ENCODE measurements at regions not wholly inside any gene's neighbourhood (a gene's known extent, or its start where the extent isn't known, plus 50 kb on each side); places are given as distances from the start of the nearest gene placed in this dataset.

GRCh38 chr6:44705596-44705995 is 318.1 kb downstream of the CDC5L start:
- TF ChIP-seq CTCF (conservative IDR thresholded peaks at IDR 0.05; ENCODE audit: low read depth, low read length), result no peak
- no peak overlapping the region for H3K4me3 ChIP-seq (ENCODE audit: low read depth, low read length)
- DNase-seq (ENCODE audit: low read depth), result no peak

GRCh38 chr6:44706011-44706410 is 318.5 kb downstream of the CDC5L start:
- no peak for TF ChIP-seq CTCF (conservative IDR thresholded peaks at IDR 0.05; ENCODE audit: low read depth, low read length)
- H3K4me3 ChIP-seq (ENCODE audit: low read depth, low read length), result no peak overlapping the region
- DNase-seq (ENCODE audit: low read depth), result no peak

- DNase-seq (ENCODE audit: low read depth), result no peak
- no peak for TF ChIP-seq CTCF (conservative IDR thresholded peaks at IDR 0.05; ENCODE audit: low read depth, low read length)
Observed at GRCh38 chr6:44708208-44708607, 320.7 kb downstream of the CDC5L start.

GRCh38 chr6:44712353-44713111 is 325.0 kb downstream of the CDC5L start:
- DNase-seq (ENCODE audit: low read depth), result no peak
- no peak overlapping the region for H3K4me3 ChIP-seq (ENCODE audit: low read depth, low read length)
- no peak for TF ChIP-seq CTCF (conservative IDR thresholded peaks at IDR 0.05; ENCODE audit: low read depth, low read length)

More at GRCh38 chr6:44708208-44708607, 320.7 kb downstream of the CDC5L start:
- H3K4me3 ChIP-seq (ENCODE audit: low read depth, low read length), result no peak overlapping the region

- DNase-seq (ENCODE audit: low read depth), result no peak
- no peak overlapping the region for H3K4me3 ChIP-seq (ENCODE audit: low read depth, low read length)
- no peak for TF ChIP-seq CTCF (conservative IDR thresholded peaks at IDR 0.05; ENCODE audit: low read depth, low read length)
Observed at GRCh38 chr6:44715188-44715587, 327.7 kb downstream of the CDC5L start.

GRCh38 chr6:44715925-44716324 is 328.4 kb downstream of the CDC5L start:
- H3K4me3 ChIP-seq (ENCODE audit: low read depth, low read length), result no peak overlapping the region
- no peak for DNase-seq (ENCODE audit: low read depth)
- TF ChIP-seq CTCF (conservative IDR thresholded peaks at IDR 0.05; ENCODE audit: low read depth, low read length), result no peak

GRCh38 chr6:44717431-44717830 is 329.9 kb downstream of the CDC5L start:
- no peak overlapping the region for H3K4me3 ChIP-seq (ENCODE audit: low read depth, low read length)
- TF ChIP-seq CTCF (conservative IDR thresholded peaks at IDR 0.05; ENCODE audit: low read depth, low read length), result no peak
- no peak for DNase-seq (ENCODE audit: low read depth)

Data from choroid plexus epithelial cell (primary cell).